OCI-LY3 (cell line): ENCODE measurements at regions not wholly inside any gene's neighbourhood (a gene's known extent, or its start where the extent isn't known, plus 50 kb on each side); places are given as distances from the start of the nearest gene placed in this dataset.

Source experiments
- EZH2phosphoT487 ChIP-seq: fragments of 200-600 bp; shearing (Covaris generic); IDR thresholded peaks from 2 replicates; pipeline ENCODE4 v1.6.1; 2018; ENCODE audit warnings: antibody characterized with exemption, mixed run types, low read depth
- TF ChIP-seq, protein P1 (sequence below): fragments of 200-600, 300-600 bp; sonication (generic); IDR thresholded peaks from 2 replicates; pipeline ENCODE4 v1.5.1; 2014; ENCODE audit warnings: antibody characterized with exemption, low read length, low read depth

DNA sequence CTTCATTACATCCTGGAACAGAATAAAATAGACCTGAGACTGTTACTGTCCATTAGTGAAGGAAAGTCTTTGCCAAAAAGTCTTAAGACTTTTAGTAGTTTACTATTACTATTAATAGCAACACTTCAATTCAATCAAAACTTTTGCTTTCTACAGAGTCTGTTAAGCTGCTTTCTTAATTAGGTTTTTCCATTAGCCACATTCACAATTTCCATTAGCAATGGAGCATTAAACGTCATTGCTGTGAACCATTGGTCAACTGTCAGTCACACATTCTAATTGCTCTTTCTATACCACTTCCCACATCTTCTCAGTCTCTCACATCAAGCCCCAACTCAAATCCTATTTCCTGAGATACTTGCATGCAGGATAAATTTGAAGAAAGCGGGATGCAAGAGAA lies 736.6 kb upstream of the SORCS1 start:
- TF ChIP-seq, protein P1, sequence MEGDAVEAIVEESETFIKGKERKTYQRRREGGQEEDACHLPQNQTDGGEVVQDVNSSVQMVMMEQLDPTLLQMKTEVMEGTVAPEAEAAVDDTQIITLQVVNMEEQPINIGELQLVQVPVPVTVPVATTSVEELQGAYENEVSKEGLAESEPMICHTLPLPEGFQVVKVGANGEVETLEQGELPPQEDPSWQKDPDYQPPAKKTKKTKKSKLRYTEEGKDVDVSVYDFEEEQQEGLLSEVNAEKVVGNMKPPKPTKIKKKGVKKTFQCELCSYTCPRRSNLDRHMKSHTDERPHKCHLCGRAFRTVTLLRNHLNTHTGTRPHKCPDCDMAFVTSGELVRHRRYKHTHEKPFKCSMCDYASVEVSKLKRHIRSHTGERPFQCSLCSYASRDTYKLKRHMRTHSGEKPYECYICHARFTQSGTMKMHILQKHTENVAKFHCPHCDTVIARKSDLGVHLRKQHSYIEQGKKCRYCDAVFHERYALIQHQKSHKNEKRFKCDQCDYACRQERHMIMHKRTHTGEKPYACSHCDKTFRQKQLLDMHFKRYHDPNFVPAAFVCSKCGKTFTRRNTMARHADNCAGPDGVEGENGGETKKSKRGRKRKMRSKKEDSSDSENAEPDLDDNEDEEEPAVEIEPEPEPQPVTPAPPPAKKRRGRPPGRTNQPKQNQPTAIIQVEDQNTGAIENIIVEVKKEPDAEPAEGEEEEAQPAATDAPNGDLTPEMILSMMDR: no peak
- no peak for TF ChIP-seq EZH2phosphoT487
